NCI-H2029 treated with DMSO at 0.1 percent for 48 hours (cell line): ENCODE measurements at regions not wholly inside any gene's neighbourhood (a gene's known extent, or its start where the extent isn't known, plus 50 kb on each side); places are given as distances from the start of the nearest gene placed in this dataset.

ENCODE experiments used
- DNase-seq: peaks from one replicate; lab custom pipeline; 2025; lab: John Stamatoyannopoulos, UW

GRCh38 chr5:53416144-53416738, 64.2 kb upstream of the FST start:
- DNase-seq = no peak

GRCh38 chr5:53418409-53418808, 62.0 kb upstream of the FST start:
- peak; percentile 55 for DNase-seq

- DNase-seq = no peak
These were observed 61.4 kb upstream of the FST start for GRCh38 chr5:53418826-53419658.

- no peak for DNase-seq
These were observed 57.9 kb upstream of the FST start for GRCh38 chr5:53422539-53422938.

DNA sequence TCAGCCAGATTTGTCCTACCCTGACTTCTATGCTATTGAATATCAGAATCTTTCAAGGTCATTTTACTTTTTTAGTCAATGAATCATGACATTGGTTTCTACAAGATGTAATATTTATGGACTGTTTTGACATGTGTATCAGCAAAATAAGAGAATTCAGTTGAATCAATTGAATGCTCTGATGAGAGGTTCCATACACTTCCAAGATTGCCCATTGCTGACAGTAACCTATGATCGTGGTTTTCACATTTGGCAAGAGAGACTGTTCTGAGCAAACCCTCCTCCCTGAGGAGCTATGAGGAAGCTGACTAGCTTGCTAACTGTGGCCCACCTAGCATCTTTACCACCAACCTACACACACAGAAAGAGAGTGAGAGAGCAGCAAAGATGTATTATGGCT, 56.7 kb upstream of the FST start:
- no peak for DNase-seq

DNA sequence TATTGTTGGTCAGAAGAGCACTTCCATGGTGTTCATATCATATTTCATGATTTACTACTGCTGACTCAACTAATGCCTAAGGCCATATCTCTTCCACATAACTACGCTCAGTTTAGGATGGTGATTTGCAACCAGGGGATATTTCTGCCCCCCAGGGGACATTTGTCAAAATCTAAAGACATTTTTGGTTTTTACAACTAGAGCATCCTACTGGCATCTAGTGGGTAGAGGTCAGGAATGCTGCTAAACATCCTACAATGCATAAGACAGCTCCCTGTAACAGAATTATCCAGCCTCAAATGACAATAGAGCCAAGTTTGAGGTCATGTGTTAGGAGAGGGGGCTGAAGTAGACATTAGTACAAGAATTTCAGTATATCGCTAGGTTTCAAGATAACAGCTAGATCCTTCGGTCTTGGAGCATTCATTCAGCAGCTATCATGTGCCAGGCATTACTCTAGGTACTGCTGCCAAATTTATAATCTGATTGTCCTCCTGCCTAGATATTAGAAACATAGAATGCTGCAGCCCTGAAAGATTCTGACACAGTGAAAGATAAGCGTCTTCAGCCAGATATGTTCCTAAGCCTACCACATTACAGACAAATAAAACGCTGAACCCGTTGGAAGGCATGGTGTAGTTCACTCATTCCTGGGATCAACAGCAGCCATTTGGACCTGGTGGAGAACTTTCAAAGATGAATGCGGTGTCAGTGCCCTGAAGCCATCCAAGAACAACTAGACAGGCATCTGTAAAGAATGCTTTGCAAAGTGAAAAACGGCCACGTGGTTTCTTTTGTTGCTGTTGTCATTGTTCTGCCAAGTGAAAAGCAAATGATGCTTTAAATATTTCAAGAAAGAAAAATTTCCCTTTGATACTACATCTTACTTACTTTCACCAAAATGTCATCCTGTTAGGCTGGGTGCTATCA, 55.5 kb upstream of the FST start:
- no peak for DNase-seq

DNA sequence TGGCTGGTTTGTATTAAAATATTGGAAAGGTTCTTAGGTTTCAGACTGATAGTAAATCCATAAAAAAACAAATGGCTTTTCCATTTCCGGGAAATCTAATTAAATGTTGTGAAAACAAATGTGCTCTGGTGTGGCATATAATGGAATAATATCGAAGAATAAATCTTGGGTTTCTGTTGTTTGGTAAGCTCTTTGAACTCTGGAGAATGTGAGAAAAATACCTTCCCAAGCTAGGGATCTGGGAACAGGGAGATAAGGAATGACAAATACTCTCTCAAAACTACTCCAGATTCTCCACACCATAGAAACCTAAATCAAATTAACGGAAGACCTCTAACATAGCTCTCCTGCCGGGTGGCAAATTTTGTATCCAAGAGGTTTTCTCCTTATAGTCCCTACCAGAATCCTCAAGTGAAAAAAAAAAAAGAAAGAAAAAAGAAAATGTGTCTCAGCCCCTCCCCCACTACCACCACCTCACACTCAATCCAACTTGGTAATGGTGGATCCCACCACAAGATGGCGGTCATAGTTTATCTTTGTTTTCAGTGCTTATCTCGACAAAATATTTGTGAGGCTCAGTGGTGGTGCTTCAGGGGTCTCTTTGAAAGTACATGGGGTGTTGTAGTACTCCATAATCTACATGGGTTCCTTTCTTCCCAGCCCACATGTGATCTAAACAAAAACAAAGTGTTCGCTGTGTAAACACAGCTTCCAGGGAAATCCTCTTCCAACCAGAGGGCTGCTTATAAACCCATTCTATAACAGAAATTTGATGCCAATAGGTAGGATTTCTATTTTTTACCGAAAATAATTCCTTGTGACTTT, 54.5 kb upstream of the FST start:
- no peak for DNase-seq

- DNase-seq = no peak
These were observed 54.0 kb upstream of the FST start for GRCh38 chr5:53426512-53426830.

DNA sequence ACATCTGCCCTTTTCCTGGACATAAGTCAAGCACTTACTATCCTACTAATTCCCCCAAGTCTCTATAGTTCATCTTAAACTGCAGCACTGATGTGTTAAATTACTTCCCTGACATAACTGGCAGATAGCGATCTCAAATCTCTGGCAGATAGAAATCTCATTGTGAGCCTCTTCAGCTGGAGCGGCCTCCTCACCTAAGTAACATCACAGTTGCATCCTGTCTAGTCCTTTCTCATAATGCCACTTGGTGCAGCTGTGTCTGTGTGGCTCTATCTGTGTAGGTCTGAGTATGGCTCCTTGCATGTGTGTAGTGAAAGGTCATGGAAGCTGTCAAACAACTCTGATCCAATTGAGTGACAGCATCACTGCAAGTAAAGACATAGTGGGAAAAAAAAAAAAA, 53.6 kb upstream of the FST start:
- DNase-seq = no peak

DNA sequence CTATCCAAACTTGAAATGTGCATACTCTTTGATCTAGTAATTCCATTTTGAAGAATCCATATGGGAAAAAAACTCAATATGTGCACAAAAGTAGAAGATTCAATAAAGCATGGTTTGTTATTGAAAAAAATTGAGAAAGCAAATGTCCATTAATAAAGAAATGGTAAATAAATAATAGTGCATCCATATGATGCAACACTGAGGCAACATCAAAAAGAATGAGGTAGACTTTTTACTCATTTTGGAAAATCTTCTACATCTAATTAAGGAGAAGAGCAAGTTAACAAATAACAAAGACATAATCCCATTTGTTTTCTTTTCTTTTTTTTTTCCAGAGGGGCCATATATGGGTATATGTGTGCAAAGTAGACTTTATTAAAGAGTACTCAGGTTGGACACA, 52.5 kb upstream of the FST start:
- DNase-seq = no peak

DNA sequence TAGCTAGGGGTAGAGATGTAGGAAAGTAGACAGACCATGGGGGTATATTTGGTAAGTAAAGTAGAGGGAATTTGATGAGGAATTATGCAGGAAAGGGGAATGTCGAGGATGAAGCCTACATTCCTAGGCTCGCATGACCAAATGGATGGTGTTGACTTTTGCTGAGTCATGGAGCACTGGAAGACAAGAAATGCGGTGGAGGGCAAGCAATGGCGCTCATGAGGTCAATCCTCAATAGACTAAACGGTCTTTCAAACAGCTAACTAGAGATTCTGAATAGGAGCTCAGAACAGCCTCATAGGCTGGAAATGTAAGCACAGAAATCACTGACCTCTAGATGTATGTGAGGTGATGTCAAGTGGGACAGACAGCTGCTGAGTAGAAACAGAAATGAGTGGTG, 50.7 kb upstream of the FST start:
- DNase-seq = no peak

DNA sequence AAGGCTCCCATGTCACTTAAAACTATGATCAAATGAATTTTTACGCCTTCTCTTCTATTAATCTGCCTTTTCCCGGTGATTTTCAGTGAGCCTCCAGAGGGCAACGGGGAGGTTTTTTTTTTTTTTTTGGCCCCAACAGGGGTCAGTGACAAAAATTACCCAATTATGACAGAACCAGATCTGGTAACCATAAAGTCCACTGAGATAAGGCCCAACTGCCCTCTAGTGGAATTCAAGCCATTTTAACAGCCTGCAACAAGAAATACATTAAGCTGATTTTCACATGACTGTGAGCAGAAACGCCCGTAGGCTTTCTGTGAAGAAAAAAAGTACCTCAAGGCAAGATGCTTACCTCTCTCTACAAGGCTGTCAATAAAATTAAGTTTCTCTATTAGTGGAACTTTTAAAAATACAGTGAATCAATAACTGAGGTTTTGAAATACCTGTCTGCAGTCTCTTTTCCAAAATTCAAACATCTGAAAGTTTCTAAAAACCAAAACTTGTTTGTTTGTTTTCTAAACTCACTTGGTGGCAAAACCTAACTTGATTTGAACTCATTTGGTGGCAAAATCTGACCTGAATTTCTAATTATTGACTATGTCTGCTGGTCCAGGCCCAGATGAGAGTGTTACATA, 49.7 kb upstream of the FST start:
- no peak for DNase-seq
